Ishikawa (cell line): ENCODE measurements at regions not wholly inside any gene's neighbourhood (a gene's known extent, or its start where the extent isn't known, plus 50 kb on each side); places are given as distances from the start of the nearest gene placed in this dataset.

Source experiments
- CEBPB ChIP-seq: IDR thresholded peaks from 2 replicates; pipeline ENCODE4 v1.6.1; 2012
- CREB1 ChIP-seq: IDR thresholded peaks from 2 replicates; pipeline ENCODE4 v1.6.1; 2012; ENCODE audit warnings: low read depth
- EGR1 ChIP-seq: IDR thresholded peaks from 2 replicates; pipeline ENCODE4 v1.6.1; 2012
- EP300 ChIP-seq: IDR thresholded peaks from 2 replicates; pipeline ENCODE4 v1.6.1; 2012; ENCODE audit warnings: borderline replicate concordance
- FOXM1 ChIP-seq: IDR thresholded peaks from 2 replicates; pipeline ENCODE4 v1.6.1; 2012; ENCODE audit warnings: low read depth, borderline replicate concordance
- MAX ChIP-seq: IDR thresholded peaks from 2 replicates; pipeline ENCODE4 v1.6.1; 2012
- NFIC ChIP-seq: IDR thresholded peaks from 2 replicates; pipeline ENCODE4 v1.6.1; 2012
- RAD21 ChIP-seq: IDR thresholded peaks from 2 replicates; pipeline ENCODE4 v1.6.1; 2012; ENCODE audit warnings: low read depth
- REST ChIP-seq: IDR thresholded peaks from 2 replicates; pipeline ENCODE4 v1.6.1; 2012; ENCODE audit warnings: low read depth, mild to moderate bottlenecking
- TAF1 ChIP-seq: IDR thresholded peaks from 2 replicates; pipeline ENCODE4 v1.6.1; 2012; ENCODE audit warnings: low read depth, mild to moderate bottlenecking
- TCF12 ChIP-seq: IDR thresholded peaks from 2 replicates; pipeline ENCODE4 v1.6.1; 2012; ENCODE audit warnings: low read depth
- TEAD4 ChIP-seq: IDR thresholded peaks from 2 replicates; pipeline ENCODE4 v1.6.1; 2012
- USF1 ChIP-seq: IDR thresholded peaks from 2 replicates; pipeline ENCODE4 v1.6.1; 2012
- YY1 ChIP-seq: IDR thresholded peaks from 2 replicates; pipeline ENCODE4 v1.6.1; 2012; ENCODE audit warnings: low read depth
- ZBTB7A ChIP-seq: IDR thresholded peaks from 2 replicates; pipeline ENCODE4 v1.6.1; 2012; ENCODE audit warnings: low read depth

GRCh38 chr10:123521076-123521475 lies 145.1 kb upstream of the GPR26 start:
- TF ChIP-seq YY1, result no peak
- no peak for TF ChIP-seq MAX
- no peak for TF ChIP-seq TEAD4
- no peak for TF ChIP-seq TAF1
- TF ChIP-seq EGR1, result no peak
- no peak for TF ChIP-seq USF1
- TF ChIP-seq REST, result no peak
- no peak for TF ChIP-seq EP300
- TF ChIP-seq TCF12, result no peak
- TF ChIP-seq FOXM1, result no peak
- TF ChIP-seq CREB1, result no peak
- TF ChIP-seq NFIC, result no peak
- TF ChIP-seq CEBPB, result no peak
- TF ChIP-seq RAD21, result no peak
- no peak for TF ChIP-seq ZBTB7A

GRCh38 chr10:123521556-123521955 lies 144.6 kb upstream of the GPR26 start:
- TF ChIP-seq REST (no peak), EGR1 (no peak), EP300 (no peak), CREB1 (no peak), TCF12 (no peak), USF1 (no peak), RAD21 (no peak), ZBTB7A (no peak), CEBPB (no peak), YY1 (no peak), TAF1 (no peak), FOXM1 (no peak), MAX (no peak)

- TF ChIP-seq TAF1 (no peak), TEAD4 (no peak), YY1 (no peak), TCF12 (no peak), REST (no peak), CEBPB (no peak), USF1 (no peak), EGR1 (no peak), ZBTB7A (no peak), MAX (no peak), EP300 (no peak), FOXM1 (no peak), NFIC (no peak), RAD21 (no peak), CREB1 (no peak)
Measured at GRCh38 chr10:123522702-123523312, 143.3 kb upstream of the GPR26 start.

GRCh38 chr10:123523833-123524232 lies 142.3 kb upstream of the GPR26 start:
- no peak for TF ChIP-seq CREB1
- TF ChIP-seq RAD21, result no peak
- no peak for TF ChIP-seq MAX
- TF ChIP-seq ZBTB7A, result no peak
- TF ChIP-seq TEAD4, result no peak
- TF ChIP-seq NFIC, result no peak
- TF ChIP-seq FOXM1, result no peak
- TF ChIP-seq YY1, result no peak
- TF ChIP-seq TCF12, result no peak
- TF ChIP-seq USF1, result no peak
- no peak for TF ChIP-seq TAF1
- TF ChIP-seq REST, result no peak
- TF ChIP-seq EP300, result no peak
- TF ChIP-seq CEBPB, result no peak
- no peak for TF ChIP-seq EGR1
